ENCODE measurements at regions not wholly inside any gene's neighbourhood (a gene's known extent, or its start where the extent isn't known, plus 50 kb on each side); places are given as distances from the start of the nearest gene placed in this dataset.

DNA sequence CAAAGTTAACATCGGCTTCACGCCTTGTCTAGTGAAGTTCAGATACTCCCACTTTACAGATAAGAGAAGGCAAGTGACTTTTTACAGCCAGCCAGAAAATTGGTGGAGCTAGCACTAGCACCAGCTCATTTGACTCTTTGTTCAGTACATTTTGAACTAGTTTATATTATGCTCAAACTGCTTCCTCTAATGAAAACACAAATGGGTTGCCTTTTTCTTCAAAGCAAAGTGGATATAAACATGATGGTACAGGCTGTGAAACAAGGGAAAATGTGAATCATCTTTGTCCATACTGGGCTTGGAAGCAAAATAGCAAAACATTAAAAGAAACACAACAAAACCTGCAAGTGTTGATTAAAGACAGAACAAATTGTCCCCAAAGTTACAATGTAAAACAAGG, 99.6 kb upstream of the LHCGR start:
- TF ChIP-seq CEBPB (IDR thresholded peaks at IDR 0.05) (no peak), EGR1 (IDR thresholded peaks at IDR 0.05) (no peak), TEAD4 (IDR thresholded peaks at IDR 0.05) (no peak), YY1 (IDR thresholded peaks at IDR 0.05; ENCODE audit: low read depth) (no peak), CREB1 (IDR thresholded peaks at IDR 0.05; ENCODE audit: low read depth) (no peak), FOXM1 (IDR thresholded peaks at IDR 0.05; ENCODE audit: borderline replicate concordance, low read depth) (no peak), RAD21 (IDR thresholded peaks at IDR 0.05; ENCODE audit: low read depth) (no peak), EP300 (IDR thresholded peaks at IDR 0.05; ENCODE audit: borderline replicate concordance) (no peak), TAF1 (IDR thresholded peaks at IDR 0.05; ENCODE audit: low read depth) (no peak)
- TF ChIP-seq, protein P1, sequence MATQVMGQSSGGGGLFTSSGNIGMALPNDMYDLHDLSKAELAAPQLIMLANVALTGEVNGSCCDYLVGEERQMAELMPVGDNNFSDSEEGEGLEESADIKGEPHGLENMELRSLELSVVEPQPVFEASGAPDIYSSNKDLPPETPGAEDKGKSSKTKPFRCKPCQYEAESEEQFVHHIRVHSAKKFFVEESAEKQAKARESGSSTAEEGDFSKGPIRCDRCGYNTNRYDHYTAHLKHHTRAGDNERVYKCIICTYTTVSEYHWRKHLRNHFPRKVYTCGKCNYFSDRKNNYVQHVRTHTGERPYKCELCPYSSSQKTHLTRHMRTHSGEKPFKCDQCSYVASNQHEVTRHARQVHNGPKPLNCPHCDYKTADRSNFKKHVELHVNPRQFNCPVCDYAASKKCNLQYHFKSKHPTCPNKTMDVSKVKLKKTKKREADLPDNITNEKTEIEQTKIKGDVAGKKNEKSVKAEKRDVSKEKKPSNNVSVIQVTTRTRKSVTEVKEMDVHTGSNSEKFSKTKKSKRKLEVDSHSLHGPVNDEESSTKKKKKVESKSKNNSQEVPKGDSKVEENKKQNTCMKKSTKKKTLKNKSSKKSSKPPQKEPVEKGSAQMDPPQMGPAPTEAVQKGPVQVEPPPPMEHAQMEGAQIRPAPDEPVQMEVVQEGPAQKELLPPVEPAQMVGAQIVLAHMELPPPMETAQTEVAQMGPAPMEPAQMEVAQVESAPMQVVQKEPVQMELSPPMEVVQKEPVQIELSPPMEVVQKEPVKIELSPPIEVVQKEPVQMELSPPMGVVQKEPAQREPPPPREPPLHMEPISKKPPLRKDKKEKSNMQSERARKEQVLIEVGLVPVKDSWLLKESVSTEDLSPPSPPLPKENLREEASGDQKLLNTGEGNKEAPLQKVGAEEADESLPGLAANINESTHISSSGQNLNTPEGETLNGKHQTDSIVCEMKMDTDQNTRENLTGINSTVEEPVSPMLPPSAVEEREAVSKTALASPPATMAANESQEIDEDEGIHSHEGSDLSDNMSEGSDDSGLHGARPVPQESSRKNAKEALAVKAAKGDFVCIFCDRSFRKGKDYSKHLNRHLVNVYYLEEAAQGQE (IDR thresholded peaks at IDR 0.05; ENCODE audit: low read depth) = no peak
- TF ChIP-seq, protein P2, sequence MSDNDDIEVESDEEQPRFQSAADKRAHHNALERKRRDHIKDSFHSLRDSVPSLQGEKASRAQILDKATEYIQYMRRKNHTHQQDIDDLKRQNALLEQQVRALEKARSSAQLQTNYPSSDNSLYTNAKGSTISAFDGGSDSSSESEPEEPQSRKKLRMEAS (IDR thresholded peaks at IDR 0.05) = no peak
- TF ChIP-seq, protein P3, sequence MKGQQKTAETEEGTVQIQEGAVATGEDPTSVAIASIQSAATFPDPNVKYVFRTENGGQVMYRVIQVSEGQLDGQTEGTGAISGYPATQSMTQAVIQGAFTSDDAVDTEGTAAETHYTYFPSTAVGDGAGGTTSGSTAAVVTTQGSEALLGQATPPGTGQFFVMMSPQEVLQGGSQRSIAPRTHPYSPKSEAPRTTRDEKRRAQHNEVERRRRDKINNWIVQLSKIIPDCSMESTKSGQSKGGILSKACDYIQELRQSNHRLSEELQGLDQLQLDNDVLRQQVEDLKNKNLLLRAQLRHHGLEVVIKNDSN (IDR thresholded peaks at IDR 0.05) = no peak

All from Ishikawa (cell line).